ENCODE measurements at regions not wholly inside any gene's neighbourhood (a gene's known extent, or its start where the extent isn't known, plus 50 kb on each side); places are given as distances from the start of the nearest gene placed in this dataset.

DNA sequence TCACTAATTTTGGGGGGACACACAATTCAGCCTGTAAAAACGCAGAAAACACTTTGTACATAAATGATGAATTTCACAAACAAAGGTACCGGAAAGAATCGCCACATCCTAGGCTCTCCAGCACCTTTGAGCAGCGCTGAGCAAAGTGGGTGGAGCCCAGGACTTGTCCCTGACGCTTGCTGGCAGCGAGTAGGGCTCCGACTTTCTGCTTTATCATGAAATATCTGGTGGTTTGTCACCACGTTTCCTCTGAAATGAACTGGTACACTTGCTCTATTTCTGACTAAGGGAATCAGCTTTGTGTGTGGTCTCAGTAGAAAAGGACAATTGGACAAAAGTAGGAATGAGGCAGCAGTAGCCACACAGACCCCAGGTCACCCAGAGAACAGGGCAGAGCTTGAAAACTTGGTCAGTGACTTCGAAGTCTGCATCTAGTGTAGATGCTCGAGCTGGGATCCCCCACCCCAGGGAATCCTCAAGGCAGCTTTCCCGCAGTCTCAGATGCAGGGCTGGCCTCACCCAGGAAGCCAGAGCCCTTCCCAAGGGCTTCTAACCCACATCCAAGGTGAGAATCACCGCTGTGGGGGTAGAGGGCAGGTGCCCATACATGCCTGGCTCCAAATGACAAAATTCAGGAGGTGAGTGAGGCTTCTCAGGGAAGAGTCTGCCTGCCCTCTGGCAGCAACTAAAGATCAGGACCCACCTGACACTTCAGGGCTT lies 85.3 kb upstream of the SOX1 start:
- H3K79me2 ChIP-seq (ENCODE audit: control insufficient read depth, insufficient read depth, low read length), result no peaks in the 10 kb centered on the region
- no peaks in the 10 kb centered on the region for H3K36me3 ChIP-seq (ENCODE audit: control insufficient read depth in 2 of 2, insufficient read depth in 2 of 2, low read length in 1 of 2)
- DNase-seq (ENCODE audit: low read depth, low spot score) (no peak), ATAC-seq (no peak), FAIRE-seq (no peak)
- no peaks in the 10 kb centered on the region for H4K20me1 ChIP-seq (ENCODE audit: control insufficient read depth, insufficient read depth)
- H2AFZ ChIP-seq (ENCODE audit: control insufficient read depth, low read depth, low read length), result no peak overlapping the region
- BruUV-seq (replicated peaks), result no TSS peak
- H3K27me3 ChIP-seq (replicated peaks in 1 of 2; ENCODE audit: control insufficient read depth in 2 of 2, insufficient read depth in 2 of 2, low read length in 1 of 2), result no peaks in the 10 kb centered on the region
- WGBS (ENCODE audit: insufficient coverage, insufficient replicate concordance, low lambda C conversion rate, missing lambda C conversion rate), result 12% methylated on average over 12 of the region's 12 CpGs
- intact Hi-C loops (cut with micrococcal nuclease; ENCODE audit: unreplicated experiment) (no loop called here), in situ Hi-C loops (cut with MboI) (no loop called here)
- H3K9ac ChIP-seq (ENCODE audit: control insufficient read depth, insufficient read depth, low read length), result no peak overlapping the region
- no peak overlapping the region for H3K27ac ChIP-seq (ENCODE audit: control insufficient read depth, insufficient read depth)
- no peak overlapping the region for H3K4me3 ChIP-seq
- no peak overlapping the region for H3K4me2 ChIP-seq (ENCODE audit: control insufficient read depth, insufficient read depth)
- no peaks in the 10 kb centered on the region for H3K4me1 ChIP-seq (ENCODE audit: control insufficient read depth, insufficient read depth, low read length)
- RAD21 ChIA-PET (ENCODE audit: unreplicated experiment), result no interaction called here
- H3K9me3 ChIP-seq (replicated peaks; ENCODE audit: control insufficient read depth, insufficient read depth, low read length), result no peaks in the 10 kb centered on the region; the same call in 2 of the 3 replicates
- POLR2A ChIA-PET, result no interaction called here
- SMC1A ChIA-PET (ENCODE audit: uncharacterized antibody, unreplicated experiment), result no interaction called here
- CTCF ChIA-PET, result no interaction called here
- TF ChIP-seq ZSCAN29 (IDR thresholded peaks at IDR 0.05) (no peak), SMAD5 (IDR thresholded peaks at IDR 0.05; ENCODE audit: low read depth) (no peak), MXI1 (IDR thresholded peaks at IDR 0.05; ENCODE audit: low read depth, low read length) (no peak), ZBTB40 (IDR thresholded peaks at IDR 0.05; ENCODE audit: borderline replicate concordance) (no peak), BMI1 (IDR thresholded peaks at IDR 0.05; ENCODE audit: borderline replicate concordance) (no peak), STAT1 (conservative IDR thresholded peaks at IDR 0.05) (no peak), CBFB (IDR thresholded peaks at IDR 0.05; ENCODE audit: low read depth) (no peak), HDAC6 (IDR thresholded peaks at IDR 0.05; ENCODE audit: unreplicated experiment) (no peak), CUX1 (IDR thresholded peaks at IDR 0.05; ENCODE audit: insufficient replicate concordance, low read depth, low read length) (no peak), CREB1 (IDR thresholded peaks at IDR 0.05; ENCODE audit: low read depth) (no peak), CREM (IDR thresholded peaks at IDR 0.05; ENCODE audit: low read depth) (no peak), NFXL1 (IDR thresholded peaks at IDR 0.05; ENCODE audit: borderline replicate concordance) (no peak), LARP7 (IDR thresholded peaks at IDR 0.05) (no peak), ZNF217 (IDR thresholded peaks at IDR 0.05) (no peak), IRF4 (IDR thresholded peaks at IDR 0.05; ENCODE audit: low read depth, low read length) (no peak), ESRRA (IDR thresholded peaks at IDR 0.05; ENCODE audit: low read length) (no peak)
- TF ChIP-seq, protein P1, sequence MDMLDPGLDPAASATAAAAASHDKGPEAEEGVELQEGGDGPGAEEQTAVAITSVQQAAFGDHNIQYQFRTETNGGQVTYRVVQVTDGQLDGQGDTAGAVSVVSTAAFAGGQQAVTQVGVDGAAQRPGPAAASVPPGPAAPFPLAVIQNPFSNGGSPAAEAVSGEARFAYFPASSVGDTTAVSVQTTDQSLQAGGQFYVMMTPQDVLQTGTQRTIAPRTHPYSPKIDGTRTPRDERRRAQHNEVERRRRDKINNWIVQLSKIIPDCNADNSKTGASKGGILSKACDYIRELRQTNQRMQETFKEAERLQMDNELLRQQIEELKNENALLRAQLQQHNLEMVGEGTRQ (IDR thresholded peaks at IDR 0.05; ENCODE audit: borderline replicate concordance, low read depth, low read length), result no peak

Data from GM12878 (cell line).